Trophoblast cell (in vitro differentiated cells and primary cell): ENCODE measurements at regions not wholly inside any gene's neighbourhood (a gene's known extent, or its start where the extent isn't known, plus 50 kb on each side); places are given as distances from the start of the nearest gene placed in this dataset.
A peak's percentile ranks its signal among the peaks of the same experiment; 100 is the strongest.
"Not testable (repeated sequence)": the region's sequence is repeated elsewhere in the genome, so short reads cannot be mapped to it uniquely, and the experiment has no call there.

ENCODE experiments used
- DNase-seq, 2 donors: peaks; one replicate each; pipeline ENCODE4 v3.0.0-alpha.2; 2016
- H2AFZ ChIP-seq: 2 replicates; pipeline ENCODE4 v1.6.1; 2013; ENCODE audit warnings: low read length, moderate library complexity, mild to moderate bottlenecking; ENCODE audit not compliant: insufficient read depth, poor library complexity
- H2AK5ac ChIP-seq: 2 replicates; pipeline ENCODE4 v1.6.1; 2013; ENCODE audit warnings: mild to moderate bottlenecking, low read length
- H2BK120ac ChIP-seq: 2 replicates; pipeline ENCODE4 v1.6.1; 2013; ENCODE audit warnings: low read length, mild to moderate bottlenecking, moderate library complexity; ENCODE audit not compliant: insufficient read depth, poor library complexity
- H2BK12ac ChIP-seq: 2 replicates; pipeline ENCODE4 v1.6.1; 2013; ENCODE audit warnings: mild to moderate bottlenecking, low read length, moderate library complexity
- H2BK5ac ChIP-seq: 2 replicates; pipeline ENCODE4 v1.6.1; 2013; ENCODE audit warnings: low read length, low read depth, moderate library complexity, mild to moderate bottlenecking; ENCODE audit not compliant: poor library complexity
- H3K14ac ChIP-seq: 2 replicates; pipeline ENCODE4 v1.6.1; 2013; ENCODE audit warnings: mild to moderate bottlenecking, low read length
- H3K18ac ChIP-seq: 2 replicates; pipeline ENCODE4 v1.6.1; 2013; ENCODE audit warnings: mild to moderate bottlenecking, low read length
- H3K23ac ChIP-seq: 2 replicates; pipeline ENCODE4 v1.6.1; 2013; ENCODE audit warnings: low read length
- H3K27ac ChIP-seq: 2 replicates; pipeline ENCODE4 v1.5.1; 2013; ENCODE audit warnings: low read depth, mild to moderate bottlenecking, inconsistent platforms, low read length, moderate library complexity
- H3K27me3 ChIP-seq: 2 replicates; pipeline ENCODE4 v1.6.1; 2013; ENCODE audit warnings: inconsistent platforms, mild to moderate bottlenecking, low read length, moderate library complexity; ENCODE audit not compliant: insufficient read depth
- H3K36me3 ChIP-seq, 2 experiments: 1 replicate in 1 of 2; 2 replicates in 1 of 2; pipeline ENCODE4 v1.6.1; 2013; ENCODE audit warnings: low read length in 2 of 2, mild to moderate bottlenecking in 2 of 2, moderate library complexity in 1 of 2; ENCODE audit not compliant: insufficient read depth in 2 of 2, control insufficient read depth in 1 of 2
- H3K4ac ChIP-seq: 2 replicates; pipeline ENCODE4 v1.6.1; 2013; ENCODE audit warnings: low read depth, mild to moderate bottlenecking, low read length, moderate library complexity
- H3K4me1 ChIP-seq, 2 experiments: 1 replicate in 1 of 2; 2 replicates in 1 of 2; pipeline ENCODE4 v1.6.1; 2013; ENCODE audit warnings: low read length in 2 of 2, mild to moderate bottlenecking in 2 of 2, moderate library complexity in 1 of 2; ENCODE audit not compliant: insufficient read depth in 2 of 2, control insufficient read depth in 1 of 2
- H3K4me2 ChIP-seq: 2 replicates; pipeline ENCODE4 v1.6.1; 2013; ENCODE audit warnings: inconsistent platforms, mild to moderate bottlenecking, low read length, moderate library complexity
- H3K4me3 ChIP-seq: 2 replicates; pipeline ENCODE4 v1.5.1; 2013; ENCODE audit warnings: mild to moderate bottlenecking, low read depth, low read length, inconsistent platforms
- H3K79me1 ChIP-seq: one replicate; pipeline ENCODE4 v1.6.1; 2013; ENCODE audit warnings: low read length
- H3K79me2 ChIP-seq: 2 replicates; pipeline ENCODE4 v1.6.1; 2013; ENCODE audit warnings: low read length, mild to moderate bottlenecking; ENCODE audit not compliant: control insufficient read depth, insufficient read depth, poor library complexity
- H3K9ac ChIP-seq: 2 replicates; pipeline ENCODE4 v1.6.1; 2013; ENCODE audit warnings: mild to moderate bottlenecking, low read length
- H3K9me3 ChIP-seq: 2 replicates; pipeline ENCODE4 v1.6.1; 2013; ENCODE audit warnings: low read depth, mild to moderate bottlenecking, control low read depth, inconsistent platforms, low read length; ENCODE audit not compliant: insufficient read depth
- H4K12ac ChIP-seq: 2 replicates; pipeline ENCODE4 v1.6.1; 2013; ENCODE audit warnings: low read depth, mild to moderate bottlenecking, low read length, moderate library complexity
- H4K8ac ChIP-seq: 2 replicates; pipeline ENCODE4 v1.6.1; 2013; ENCODE audit warnings: low read depth, mild to moderate bottlenecking, low read length, moderate library complexity
- H4K91ac ChIP-seq: one replicate; pipeline ENCODE4 v1.6.1; 2013; ENCODE audit warnings: low read depth, mild to moderate bottlenecking, low read length, moderate library complexity
- WGBS: extraction: QIAGEN DNeasy Blood & Tissue Kit; methylation state at CpG from one replicate; pipeline ENCODE4 v1.1.7; 2013; ENCODE audit warnings: missing lambda C conversion rate; ENCODE audit not compliant: insufficient read length, insufficient coverage; ENCODE audit errors: extremely low coverage; 5-methylcytosine and 5-hydroxymethylcytosine counted together

- no peak overlapping the region for H3K4ac ChIP-seq
- no peak overlapping the region for H3K14ac ChIP-seq
- no peaks in the 10 kb centered on the region for H3K79me1 ChIP-seq
- no CpG with 5 or more reads among the region's 10 CpGs for WGBS
- H3K23ac ChIP-seq, result no peak overlapping the region
- H4K12ac ChIP-seq, result no peak overlapping the region
- no peak overlapping the region for H2BK120ac ChIP-seq
- H3K79me2 ChIP-seq, result no peaks in the 10 kb centered on the region
- H3K18ac ChIP-seq, result no peak overlapping the region
- no peaks in the 10 kb centered on the region for H3K27me3 ChIP-seq
- H3K36me3 ChIP-seq, result no peaks in the 10 kb centered on the region
- no peaks in the 10 kb centered on the region for H3K4me1 ChIP-seq
- DNase-seq, result no peak
- H2BK5ac ChIP-seq, result no peak overlapping the region
- no peak overlapping the region for H2AFZ ChIP-seq
- no peaks in the 10 kb centered on the region for H3K9me3 ChIP-seq
- H2BK12ac ChIP-seq, result no peak overlapping the region
- H2AK5ac ChIP-seq, result no peak overlapping the region
- H4K91ac ChIP-seq, result no peak overlapping the region
- no peak overlapping the region for H3K9ac ChIP-seq
- no peak overlapping the region for H3K4me3 ChIP-seq
- no peak overlapping the region for H4K8ac ChIP-seq
- no peak overlapping the region for H3K4me2 ChIP-seq
- H3K27ac ChIP-seq, result no peak overlapping the region
These were observed 53.9 kb upstream of the LYZL2 start for GRCh38 chr10:30683496-30683895.

- H3K4me2 ChIP-seq, H3K14ac ChIP-seq, H3K27ac ChIP-seq, H4K8ac ChIP-seq, H3K79me2 ChIP-seq, H3K36me3 ChIP-seq, H3K9me3 ChIP-seq, H2BK5ac ChIP-seq, H2AFZ ChIP-seq, H3K4ac ChIP-seq, H2BK120ac ChIP-seq, H3K18ac ChIP-seq, H3K4me1 ChIP-seq, H3K4me3 ChIP-seq, H2BK12ac ChIP-seq, H4K91ac ChIP-seq, H3K23ac ChIP-seq, H3K79me1 ChIP-seq, H3K9ac ChIP-seq, H4K12ac ChIP-seq, H2AK5ac ChIP-seq, H3K27me3 ChIP-seq: not testable (repeated sequence)
- no CpG with 5 or more reads among the region's 9 CpGs for WGBS
- DNase-seq, result peak; percentile 73 to 85
These were observed 53.0 kb upstream of the LYZL2 start for GRCh38 chr10:30682377-30683199.

- no peak overlapping the region for H3K4ac ChIP-seq
- no peak overlapping the region for H3K14ac ChIP-seq
- WGBS, result no CpG with 5 or more reads among the region's 1 CpG
- no peak overlapping the region for H4K91ac ChIP-seq
- H3K4me3 ChIP-seq, result no peak overlapping the region
- no peak overlapping the region for H3K27ac ChIP-seq
- H3K4me2 ChIP-seq, result no peak overlapping the region
- no peaks in the 10 kb centered on the region for H3K9me3 ChIP-seq
- H2BK120ac ChIP-seq, result no peak overlapping the region
- H2BK12ac ChIP-seq, result no peak overlapping the region
- no peak overlapping the region for H4K12ac ChIP-seq
- H3K79me1 ChIP-seq, result no peaks in the 10 kb centered on the region
- no peak overlapping the region for H3K18ac ChIP-seq
- no peak overlapping the region for H4K8ac ChIP-seq
- H3K23ac ChIP-seq, result no peak overlapping the region
- no peaks in the 10 kb centered on the region for H3K79me2 ChIP-seq
- no peak overlapping the region for H2AFZ ChIP-seq
- H2AK5ac ChIP-seq, result no peak overlapping the region
- H3K27me3 ChIP-seq, result no peaks in the 10 kb centered on the region
- no peaks in the 10 kb centered on the region for H3K4me1 ChIP-seq
- H2BK5ac ChIP-seq, result no peak overlapping the region
- no peaks in the 10 kb centered on the region for H3K36me3 ChIP-seq
- DNase-seq, result no peak
- H3K9ac ChIP-seq, result no peak overlapping the region
These were observed 51.4 kb upstream of the LYZL2 start for GRCh38 chr10:30680908-30681307.
